H9 (cell line): ENCODE measurements at regions not wholly inside any gene's neighbourhood (a gene's known extent, or its start where the extent isn't known, plus 50 kb on each side); places are given as distances from the start of the nearest gene placed in this dataset.

Experiments
- DNase-seq: peaks from one replicate; pipeline ENCODE4 v3.0.0-alpha.2; 2017
- H2AFZ ChIP-seq: one replicate; pipeline ENCODE4 v1.6.1; 2013; ENCODE audit warnings: mild to moderate bottlenecking, low read length, control low read depth, moderate library complexity
- H2AK5ac ChIP-seq: 2 replicates; pipeline ENCODE4 v1.6.1; 2013; ENCODE audit warnings: low read length, control low read depth, mixed read lengths; ENCODE audit not compliant: insufficient read length
- H2BK120ac ChIP-seq: one replicate; pipeline ENCODE4 v1.6.1; 2013; ENCODE audit warnings: low read depth, mild to moderate bottlenecking, low read length, control low read depth, inconsistent platforms; ENCODE audit not compliant: poor library complexity, severe bottlenecking
- H2BK12ac ChIP-seq: 2 replicates; pipeline ENCODE4 v1.6.1; 2013; ENCODE audit warnings: low read length, control low read depth, mixed read lengths, low read depth; ENCODE audit not compliant: insufficient read length
- H2BK15ac ChIP-seq: 2 replicates; pipeline ENCODE4 v1.6.1; 2013; ENCODE audit warnings: low read depth, low read length, control low read depth
- H2BK20ac ChIP-seq: one replicate; pipeline ENCODE4 v1.6.1; 2013; ENCODE audit warnings: low read depth, mild to moderate bottlenecking, low read length, control low read depth, inconsistent platforms; ENCODE audit not compliant: poor library complexity, severe bottlenecking
- H2BK5ac ChIP-seq: 2 replicates; pipeline ENCODE4 v1.6.1; 2013; ENCODE audit warnings: low read length, control low read depth, mixed read lengths; ENCODE audit not compliant: insufficient read length
- H3K14ac ChIP-seq: 2 replicates; pipeline ENCODE4 v1.6.1; 2013; ENCODE audit warnings: low read length, control low read depth; ENCODE audit not compliant: insufficient read depth
- H3K18ac ChIP-seq: 2 replicates; pipeline ENCODE4 v1.6.1; 2013; ENCODE audit warnings: low read depth, mild to moderate bottlenecking, mixed read lengths, low read length, control low read depth; ENCODE audit not compliant: insufficient read length
- H3K23ac ChIP-seq: 2 replicates; pipeline ENCODE4 v1.6.1; 2013; ENCODE audit warnings: low read length, control low read depth, mixed read lengths, low read depth; ENCODE audit not compliant: insufficient read length
- H3K23me2 ChIP-seq: 2 replicates; pipeline ENCODE4 v1.6.1; 2013; ENCODE audit warnings: low read depth, mild to moderate bottlenecking, mixed read lengths, low read length, control low read depth; ENCODE audit not compliant: insufficient read length, poor library complexity, severe bottlenecking
- H3K27ac ChIP-seq: 2 replicates; pipeline ENCODE4 v1.5.1; 2013; ENCODE audit warnings: low read length, control low read depth, mixed read lengths, low read depth; ENCODE audit not compliant: insufficient read length
- H3K27me3 ChIP-seq: 2 replicates; pipeline ENCODE4 v1.6.1; 2013; ENCODE audit warnings: low read length, control low read depth, inconsistent platforms; ENCODE audit not compliant: insufficient read depth
- H3K4ac ChIP-seq: 2 replicates; pipeline ENCODE4 v1.6.1; 2013; ENCODE audit warnings: low read depth, mild to moderate bottlenecking, control low read depth, inconsistent platforms, low read length, moderate library complexity
- H3K4me1 ChIP-seq: 2 replicates; pipeline ENCODE4 v1.6.1; 2013; ENCODE audit warnings: low read length, control low read depth, inconsistent platforms; ENCODE audit not compliant: insufficient read depth
- H3K4me2 ChIP-seq: 2 replicates; pipeline ENCODE4 v1.6.1; 2013; ENCODE audit warnings: low read length, control low read depth, mixed read lengths; ENCODE audit not compliant: insufficient read length, insufficient read depth
- H3K56ac ChIP-seq: 2 replicates; pipeline ENCODE4 v1.6.1; 2013; ENCODE audit warnings: low read depth, mild to moderate bottlenecking, mixed read lengths, low read length, control low read depth; ENCODE audit not compliant: insufficient read length
- H3K79me1 ChIP-seq: 2 replicates; pipeline ENCODE4 v1.6.1; 2013; ENCODE audit warnings: low read depth, mild to moderate bottlenecking, moderate library complexity, low read length, control low read depth, inconsistent platforms; ENCODE audit not compliant: insufficient read depth, poor library complexity, severe bottlenecking
- H3K79me2 ChIP-seq: 2 replicates; pipeline ENCODE4 v1.6.1; 2013; ENCODE audit warnings: low read length, control low read depth, inconsistent platforms; ENCODE audit not compliant: insufficient read depth
- H3K9ac ChIP-seq: 2 replicates; pipeline ENCODE4 v1.6.1; 2013; ENCODE audit warnings: low read length, control low read depth, mixed read lengths; ENCODE audit not compliant: insufficient read length; ENCODE audit errors: extremely low read depth
- H3K9me3 ChIP-seq: one replicate; pipeline ENCODE4 v1.6.1; 2013; ENCODE audit warnings: low read depth, low read length, inconsistent platforms; ENCODE audit not compliant: control insufficient read depth
- H3T11ph ChIP-seq: one replicate; pipeline ENCODE4 v1.6.1; 2013; ENCODE audit warnings: mild to moderate bottlenecking, low read length, control low read depth, inconsistent platforms
- H4K20me1 ChIP-seq: one replicate; pipeline ENCODE4 v1.6.1; 2013; ENCODE audit not compliant: control insufficient read depth, insufficient read length, insufficient read depth
- H4K5ac ChIP-seq: 2 replicates; pipeline ENCODE4 v1.6.1; 2013; ENCODE audit warnings: low read depth, mild to moderate bottlenecking, mixed read lengths, low read length, control low read depth; ENCODE audit not compliant: insufficient read length
- H4K8ac ChIP-seq: replicated peaks from 2 replicates; pipeline ENCODE4 v1.6.1; 2013; ENCODE audit warnings: low read length, control low read depth, mixed read lengths, low read depth; ENCODE audit not compliant: insufficient read length
- H4K91ac ChIP-seq: 2 replicates; pipeline ENCODE4 v1.6.1; 2013; ENCODE audit warnings: low read depth, mild to moderate bottlenecking, moderate library complexity, mixed read lengths, low read length, control low read depth; ENCODE audit not compliant: insufficient read length
- H3K27ac Mint-ChIP-seq, 3 experiments: 2 replicates in 2 of 3; 3 replicates in 1 of 3; pipeline ENCODE4 v1.8.0; 2020 to 2021; ENCODE audit warnings: mixed read lengths in 3 of 3, mild to moderate bottlenecking in 1 of 3, moderate library complexity in 1 of 3
- H3K27me3 Mint-ChIP-seq: 2 replicates; pipeline ENCODE4 v1.8.0; 2021; ENCODE audit warnings: low read depth, mild to moderate bottlenecking, moderate library complexity, mixed read lengths
- H3K36me3 Mint-ChIP-seq, 3 experiments: 2 replicates in 2 of 3; 3 replicates in 1 of 3; pipeline ENCODE4 v1.8.0; 2020 to 2021; ENCODE audit warnings: low read depth in 3 of 3, mixed read lengths in 3 of 3; ENCODE audit not compliant: insufficient read depth in 1 of 3
- H3K4me1 Mint-ChIP-seq, 2 experiments: 2 replicates each; pipeline ENCODE4 v1.8.0; 2020; ENCODE audit warnings: mixed read lengths in 2 of 2
- H3K4me3 Mint-ChIP-seq, 2 experiments: 2 replicates in 1 of 2; 3 replicates in 1 of 2; pipeline ENCODE4 v1.8.0; 2020 to 2021; ENCODE audit warnings: mild to moderate bottlenecking in 2 of 2, mixed read lengths in 2 of 2, moderate library complexity in 1 of 2
- H3K9me3 Mint-ChIP-seq, 2 experiments: 2 replicates in 1 of 2; 3 replicates in 1 of 2; pipeline ENCODE4 v1.8.0; 2020; ENCODE audit warnings: mild to moderate bottlenecking in 2 of 2, mixed read lengths in 2 of 2, moderate library complexity in 1 of 2
- CTCF ChIP-seq: fragments of 200-600 bp; sonication (generic); conservative IDR thresholded peaks from 3 replicates; pipeline ENCODE4 v1.8.0; 2021; ENCODE audit warnings: antibody characterized with exemption, mild to moderate bottlenecking
- WGBS: extraction: QIAGEN DNeasy Blood & Tissue Kit; methylation state at CpG from one replicate; pipeline ENCODE4 v1.1.7; 2013; ENCODE audit warnings: missing lambda C conversion rate, low lambda C conversion rate, mixed read lengths; ENCODE audit not compliant: insufficient read length; ENCODE audit errors: extremely low coverage; 5-methylcytosine and 5-hydroxymethylcytosine counted together

- Histone ChIP-seq H4K20me1 (no peaks in the 10 kb centered on the region), H3K79me2 (no peaks in the 10 kb centered on the region), H4K91ac (no peak overlapping the region), H2BK12ac (no peak overlapping the region), H3K9me3 (no peaks in the 10 kb centered on the region), H3T11ph (no peak overlapping the region), H2BK5ac (no peak overlapping the region), H3K79me1 (no peaks in the 10 kb centered on the region), H3K56ac (no peak overlapping the region), H3K4ac (no peak overlapping the region), H4K5ac (no peak overlapping the region), H2BK15ac (no peak overlapping the region), H3K23ac (no peak overlapping the region), H3K14ac (no peak overlapping the region), H2AFZ (no peak overlapping the region), H3K18ac (no peak overlapping the region), H3K4me1 (peaks cover 4% of the 10 kb centered on the region; the same call in 1 of the 2 replicates), H2BK20ac (no peak overlapping the region), H3K23me2 (no peaks in the 10 kb centered on the region), H2AK5ac (no peak overlapping the region), H2BK120ac (no peak overlapping the region), H4K8ac (no peak overlapping the region), H3K4me2 (no peak overlapping the region), H3K27me3 (no peaks in the 10 kb centered on the region), H3K27ac (no peak overlapping the region), H3K9ac (peak overlapping the region; percentile 25)
- Mint-ChIP-seq H3K4me3 (no peak overlapping the region), H3K27me3 (no peaks in the 10 kb centered on the region), H3K36me3 (no peaks in the 10 kb centered on the region), H3K9me3 (no peaks in the 10 kb centered on the region), H3K4me1 (peaks cover 9 to 16% of the 10 kb centered on the region in 2 experiments), H3K27ac (no peak overlapping the region)
- no peak for DNase-seq
- peak; percentile 82 for TF ChIP-seq CTCF
- no CpG with 5 or more reads among the region's 7 CpGs for WGBS
Measured at GRCh38 chr3:8301977-8302735, 199.5 kb upstream of the LMCD1 start.
